ENCODE measurements at regions not wholly inside any gene's neighbourhood (a gene's known extent, or its start where the extent isn't known, plus 50 kb on each side); places are given as distances from the start of the nearest gene placed in this dataset.
"Not testable (repeated sequence)": the region's sequence is repeated elsewhere in the genome, so short reads cannot be mapped to it uniquely, and the experiment has no call there.

GRCh38 chr10:93224005-93224779, 150.5 kb downstream of the CYP26A1 start:
- Mint-ChIP-seq H3K9me3 (ENCODE audit: insufficient read depth) (no peaks in the 10 kb centered on the region), H3K27me3 (ENCODE audit: low read depth) (no peaks in the 10 kb centered on the region), H3K27ac (no peak overlapping the region), H3K4me1 (ENCODE audit: low read depth) (no peaks in the 10 kb centered on the region), H3K36me3 (ENCODE audit: low read depth) (no peaks in the 10 kb centered on the region), H3K4me3 (no peak overlapping the region)
- POLR2A ChIA-PET: no interaction called here
- ATAC-seq (no peak), DNase-seq (no peak)
- CTCF ChIA-PET: no interaction called here

GRCh38 chr10:93225938-93226337, 152.2 kb downstream of the CYP26A1 start:
- no peak overlapping the region for H3K27ac Mint-ChIP-seq
- H3K36me3 Mint-ChIP-seq (ENCODE audit: low read depth): no peaks in the 10 kb centered on the region
- ChIA-PET POLR2A (no interaction called here), CTCF (no interaction called here)
- ATAC-seq (no peak), DNase-seq (no peak)
- H3K27me3 Mint-ChIP-seq (ENCODE audit: low read depth): no peaks in the 10 kb centered on the region
- no peaks in the 10 kb centered on the region for H3K9me3 Mint-ChIP-seq (ENCODE audit: insufficient read depth)
- no peak overlapping the region for H3K4me3 Mint-ChIP-seq
- H3K4me1 Mint-ChIP-seq (ENCODE audit: low read depth): no peaks in the 10 kb centered on the region

GRCh38 chr10:93226619-93227018, 152.9 kb downstream of the CYP26A1 start:
- ATAC-seq (no peak), DNase-seq (no peak)
- Mint-ChIP-seq H3K4me1 (ENCODE audit: low read depth) (no peaks in the 10 kb centered on the region), H3K4me3 (no peak overlapping the region), H3K27me3 (ENCODE audit: low read depth) (no peaks in the 10 kb centered on the region), H3K36me3 (ENCODE audit: low read depth) (no peaks in the 10 kb centered on the region), H3K27ac (no peak overlapping the region), H3K9me3 (ENCODE audit: insufficient read depth) (no peaks in the 10 kb centered on the region)
- ChIA-PET POLR2A (no interaction called here), CTCF (no interaction called here)

- H3K27me3 Mint-ChIP-seq (ENCODE audit: low read depth); DNase-seq; POLR2A ChIA-PET; ATAC-seq; H3K36me3 Mint-ChIP-seq (ENCODE audit: low read depth); H3K4me1 Mint-ChIP-seq (ENCODE audit: low read depth); H3K4me3 Mint-ChIP-seq; CTCF ChIA-PET; H3K9me3 Mint-ChIP-seq (ENCODE audit: insufficient read depth); H3K27ac Mint-ChIP-seq: not testable (repeated sequence)
Observed at GRCh38 chr10:93230596-93230995, 156.9 kb downstream of the CYP26A1 start.

- H3K36me3 Mint-ChIP-seq (ENCODE audit: low read depth); CTCF ChIA-PET; DNase-seq; ATAC-seq; POLR2A ChIA-PET; H3K4me3 Mint-ChIP-seq; H3K9me3 Mint-ChIP-seq (ENCODE audit: insufficient read depth); H3K27me3 Mint-ChIP-seq (ENCODE audit: low read depth); H3K27ac Mint-ChIP-seq; H3K4me1 Mint-ChIP-seq (ENCODE audit: low read depth): not testable (repeated sequence)
Observed at GRCh38 chr10:93232159-93232558, 158.5 kb downstream of the CYP26A1 start.

GRCh38 chr10:93234940-93235339, 161.2 kb downstream of the CYP26A1 start:
- H3K27me3 Mint-ChIP-seq (ENCODE audit: low read depth); CTCF ChIA-PET; H3K36me3 Mint-ChIP-seq (ENCODE audit: low read depth); ATAC-seq; H3K27ac Mint-ChIP-seq; H3K4me3 Mint-ChIP-seq; POLR2A ChIA-PET; H3K4me1 Mint-ChIP-seq (ENCODE audit: low read depth); H3K9me3 Mint-ChIP-seq (ENCODE audit: insufficient read depth); DNase-seq: not testable (repeated sequence)

- H3K27me3 Mint-ChIP-seq (ENCODE audit: low read depth): peaks cover 8% of the 10 kb centered on the region
- POLR2A ChIA-PET: no interaction called here
- H3K9me3 Mint-ChIP-seq (ENCODE audit: insufficient read depth): no peaks in the 10 kb centered on the region
- no peaks in the 10 kb centered on the region for H3K36me3 Mint-ChIP-seq (ENCODE audit: low read depth)
- H3K27ac Mint-ChIP-seq: no peak overlapping the region
- DNase-seq (no peak), ATAC-seq (no peak)
- H3K4me3 Mint-ChIP-seq: no peak overlapping the region
- H3K4me1 Mint-ChIP-seq (ENCODE audit: low read depth): no peaks in the 10 kb centered on the region
- CTCF ChIA-PET: no interaction called here
Observed at GRCh38 chr10:93235686-93236085, 162.0 kb downstream of the CYP26A1 start.

GRCh38 chr10:93236393-93237040, 162.8 kb downstream of the CYP26A1 start:
- POLR2A ChIA-PET: no interaction called here
- H3K36me3 Mint-ChIP-seq (ENCODE audit: low read depth): no peaks in the 10 kb centered on the region

GRCh38 chr10:93245147-93245546, 171.5 kb downstream of the CYP26A1 start:
- no peak for ATAC-seq
- H3K4me1 Mint-ChIP-seq (ENCODE audit: low read depth): no peaks in the 10 kb centered on the region
- no peaks in the 10 kb centered on the region for H3K36me3 Mint-ChIP-seq (ENCODE audit: low read depth)
- DNase-seq: no peak
- no peak overlapping the region for H3K4me3 Mint-ChIP-seq
- H3K9me3 Mint-ChIP-seq (ENCODE audit: insufficient read depth): no peaks in the 10 kb centered on the region
- H3K27ac Mint-ChIP-seq: no peak overlapping the region
- H3K27me3 Mint-ChIP-seq (ENCODE audit: low read depth): peaks cover 6% of the 10 kb centered on the region
- ChIA-PET POLR2A (no interaction called here), CTCF (no interaction called here)

More at GRCh38 chr10:93236393-93237040, 162.8 kb downstream of the CYP26A1 start:
- CTCF ChIA-PET: no interaction called here
- Mint-ChIP-seq H3K4me1 (ENCODE audit: low read depth) (no peaks in the 10 kb centered on the region), H3K27ac (no peak overlapping the region), H3K27me3 (ENCODE audit: low read depth) (peaks cover 8% of the 10 kb centered on the region), H3K4me3 (no peak overlapping the region), H3K9me3 (ENCODE audit: insufficient read depth) (no peaks in the 10 kb centered on the region)
- ATAC-seq (no peak), DNase-seq (no peak)

GRCh38 chr10:93245779-93246178, 172.1 kb downstream of the CYP26A1 start:
- CTCF ChIA-PET: no interaction called here
- no peaks in the 10 kb centered on the region for H3K4me1 Mint-ChIP-seq (ENCODE audit: low read depth)
- H3K27ac Mint-ChIP-seq: no peak overlapping the region

GRCh38 chr10:93248583-93249227, 175.0 kb downstream of the CYP26A1 start:
- H3K4me3 Mint-ChIP-seq: no peak overlapping the region
- ChIA-PET CTCF (no interaction called here), POLR2A (no interaction called here)
- H3K27me3 Mint-ChIP-seq (ENCODE audit: low read depth): peaks cover 6% of the 10 kb centered on the region
- H3K27ac Mint-ChIP-seq: no peak overlapping the region
- H3K36me3 Mint-ChIP-seq (ENCODE audit: low read depth): no peaks in the 10 kb centered on the region
- H3K4me1 Mint-ChIP-seq (ENCODE audit: low read depth): no peaks in the 10 kb centered on the region
- ATAC-seq (no peak), DNase-seq (no peak)
- H3K9me3 Mint-ChIP-seq (ENCODE audit: insufficient read depth): no peaks in the 10 kb centered on the region

More at GRCh38 chr10:93245779-93246178, 172.1 kb downstream of the CYP26A1 start:
- POLR2A ChIA-PET: no interaction called here
- ATAC-seq (no peak), DNase-seq (no peak)
- peaks cover 6% of the 10 kb centered on the region for H3K27me3 Mint-ChIP-seq (ENCODE audit: low read depth)
- H3K36me3 Mint-ChIP-seq (ENCODE audit: low read depth): no peaks in the 10 kb centered on the region
- H3K9me3 Mint-ChIP-seq (ENCODE audit: insufficient read depth): no peaks in the 10 kb centered on the region
- H3K4me3 Mint-ChIP-seq: no peak overlapping the region

- DNase-seq (no peak), ATAC-seq (no peak)
- Mint-ChIP-seq H3K4me3 (no peak overlapping the region), H3K27ac (no peak overlapping the region), H3K36me3 (ENCODE audit: low read depth) (no peaks in the 10 kb centered on the region), H3K4me1 (ENCODE audit: low read depth) (no peaks in the 10 kb centered on the region), H3K27me3 (ENCODE audit: low read depth) (no peaks in the 10 kb centered on the region), H3K9me3 (ENCODE audit: insufficient read depth) (no peaks in the 10 kb centered on the region)
- CTCF ChIA-PET: no interaction called here
- POLR2A ChIA-PET: no interaction called here
Observed at GRCh38 chr10:93250010-93250409, 176.3 kb downstream of the CYP26A1 start.

Data from activated CD8-positive, alpha-beta T cell treated with anti-CD3 and anti-CD28 coated beads, Interleukin-2, amount 10 ng/mL, durations not matched to agents 7 days and 5 days (primary cell).